ENCODE measurements at regions not wholly inside any gene's neighbourhood (a gene's known extent, or its start where the extent isn't known, plus 50 kb on each side); places are given as distances from the start of the nearest gene placed in this dataset.

- no peaks in the 10 kb centered on the region for H3K4me1 Mint-ChIP-seq (ENCODE audit: low read depth, unreplicated experiment)
- no peaks in the 10 kb centered on the region for H3K9me3 Mint-ChIP-seq (ENCODE audit: unreplicated experiment)
- H3K27me3 Mint-ChIP-seq (ENCODE audit: insufficient read depth, unreplicated experiment), result no peaks in the 10 kb centered on the region
- no peaks in the 10 kb centered on the region for H3K36me3 ChIP-seq (ENCODE audit: control insufficient read depth, insufficient read depth, low read length)
- H3K4me1 ChIP-seq, result no peaks in the 10 kb centered on the region
- no peak for DNase-seq
- BruUV-seq (replicated peaks), result no TSS peak
- no peaks in the 10 kb centered on the region for H3K36me3 Mint-ChIP-seq (ENCODE audit: insufficient read depth, unreplicated experiment)
- CTCF ChIA-PET, result no interaction called here
- no peaks in the 10 kb centered on the region for H3K27me3 ChIP-seq (replicated peaks; ENCODE audit: control insufficient read depth, insufficient read depth, low read length)
- H3K27ac Mint-ChIP-seq (ENCODE audit: unreplicated experiment), result no peak overlapping the region
- TF ChIP-seq, protein P1, sequence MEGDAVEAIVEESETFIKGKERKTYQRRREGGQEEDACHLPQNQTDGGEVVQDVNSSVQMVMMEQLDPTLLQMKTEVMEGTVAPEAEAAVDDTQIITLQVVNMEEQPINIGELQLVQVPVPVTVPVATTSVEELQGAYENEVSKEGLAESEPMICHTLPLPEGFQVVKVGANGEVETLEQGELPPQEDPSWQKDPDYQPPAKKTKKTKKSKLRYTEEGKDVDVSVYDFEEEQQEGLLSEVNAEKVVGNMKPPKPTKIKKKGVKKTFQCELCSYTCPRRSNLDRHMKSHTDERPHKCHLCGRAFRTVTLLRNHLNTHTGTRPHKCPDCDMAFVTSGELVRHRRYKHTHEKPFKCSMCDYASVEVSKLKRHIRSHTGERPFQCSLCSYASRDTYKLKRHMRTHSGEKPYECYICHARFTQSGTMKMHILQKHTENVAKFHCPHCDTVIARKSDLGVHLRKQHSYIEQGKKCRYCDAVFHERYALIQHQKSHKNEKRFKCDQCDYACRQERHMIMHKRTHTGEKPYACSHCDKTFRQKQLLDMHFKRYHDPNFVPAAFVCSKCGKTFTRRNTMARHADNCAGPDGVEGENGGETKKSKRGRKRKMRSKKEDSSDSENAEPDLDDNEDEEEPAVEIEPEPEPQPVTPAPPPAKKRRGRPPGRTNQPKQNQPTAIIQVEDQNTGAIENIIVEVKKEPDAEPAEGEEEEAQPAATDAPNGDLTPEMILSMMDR (IDR thresholded peaks at IDR 0.05; ENCODE audit: insufficient read depth in 1 of 2, low read depth in 1 of 2, low read length in 1 of 2, severe bottlenecking in 1 of 2, unreplicated experiment in 1 of 2), result no peak
- intact Hi-C loops (cut with micrococcal nuclease; ENCODE audit: unreplicated experiment), result no loop called here
- no peaks in the 10 kb centered on the region for H3K9me3 ChIP-seq
- H3K4me3 Mint-ChIP-seq (ENCODE audit: unreplicated experiment), result no peak overlapping the region
- H3K4me3 ChIP-seq (ENCODE audit: low read depth, low read length), result no peak overlapping the region
- POLR2A ChIA-PET, result no interaction called here
Observed at GRCh38 chr5:25094219-25094618, 449.4 kb upstream of the CDH10 start.

- H3K4me1 ChIP-seq, result no peaks in the 10 kb centered on the region
- POLR2A ChIA-PET, result no interaction called here
Observed at GRCh38 chr5:25091921-25092320, 447.1 kb upstream of the CDH10 start.

DNA sequence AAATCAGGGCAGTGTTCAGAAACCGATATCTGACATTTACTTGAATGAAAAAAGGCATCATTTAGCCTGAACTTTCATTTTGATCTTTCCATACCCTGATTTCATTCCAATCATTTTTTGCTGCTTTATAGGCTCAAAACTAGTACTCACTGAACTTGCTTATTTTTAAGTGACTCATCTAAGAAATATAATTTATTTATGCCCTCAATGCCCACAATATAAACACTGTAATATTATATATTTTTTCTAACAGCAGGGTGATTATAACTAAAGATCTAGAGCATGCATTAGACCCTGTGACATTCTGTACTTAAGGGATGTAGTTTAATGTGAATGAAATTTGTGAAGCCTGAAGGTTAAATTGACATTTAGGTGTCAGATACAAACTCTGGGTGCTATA, 446.1 kb upstream of the CDH10 start:
- TF ChIP-seq, protein P1 (IDR thresholded peaks at IDR 0.05; ENCODE audit: insufficient read depth in 1 of 2, low read depth in 1 of 2, low read length in 1 of 2, severe bottlenecking in 1 of 2, unreplicated experiment in 1 of 2), result no peak
- no peak overlapping the region for H3K27ac Mint-ChIP-seq (ENCODE audit: unreplicated experiment)
- H3K27me3 Mint-ChIP-seq (ENCODE audit: insufficient read depth, unreplicated experiment), result no peaks in the 10 kb centered on the region
- ChIA-PET POLR2A (no interaction called here), CTCF (no interaction called here)
- H3K27me3 ChIP-seq (replicated peaks; ENCODE audit: control insufficient read depth, insufficient read depth, low read length), result no peaks in the 10 kb centered on the region
- no peak for DNase-seq
- no peaks in the 10 kb centered on the region for H3K4me1 Mint-ChIP-seq (ENCODE audit: low read depth, unreplicated experiment)
- H3K36me3 Mint-ChIP-seq (ENCODE audit: insufficient read depth, unreplicated experiment), result no peaks in the 10 kb centered on the region
- no peak overlapping the region for H3K4me3 ChIP-seq (ENCODE audit: low read depth, low read length)
- H3K4me3 Mint-ChIP-seq (ENCODE audit: unreplicated experiment), result no peak overlapping the region
- H3K9me3 Mint-ChIP-seq (ENCODE audit: unreplicated experiment), result no peaks in the 10 kb centered on the region
- BruUV-seq (replicated peaks), result no TSS peak
- intact Hi-C loops (cut with micrococcal nuclease; ENCODE audit: unreplicated experiment), result no loop called here
- H3K36me3 ChIP-seq (ENCODE audit: control insufficient read depth, insufficient read depth, low read length), result no peaks in the 10 kb centered on the region
- H3K9me3 ChIP-seq, result no peaks in the 10 kb centered on the region
- H3K4me1 ChIP-seq, result no peaks in the 10 kb centered on the region

More at GRCh38 chr5:25091921-25092320, 447.1 kb upstream of the CDH10 start:
- Mint-ChIP-seq H3K27me3 (ENCODE audit: insufficient read depth, unreplicated experiment) (no peaks in the 10 kb centered on the region), H3K36me3 (ENCODE audit: insufficient read depth, unreplicated experiment) (no peaks in the 10 kb centered on the region), H3K4me3 (ENCODE audit: unreplicated experiment) (no peak overlapping the region), H3K9me3 (ENCODE audit: unreplicated experiment) (no peaks in the 10 kb centered on the region), H3K27ac (ENCODE audit: unreplicated experiment) (no peak overlapping the region), H3K4me1 (ENCODE audit: low read depth, unreplicated experiment) (no peaks in the 10 kb centered on the region)
- Histone ChIP-seq H3K9me3 (no peaks in the 10 kb centered on the region), H3K4me3 (ENCODE audit: low read depth, low read length) (no peak overlapping the region), H3K27me3 (replicated peaks; ENCODE audit: control insufficient read depth, insufficient read depth, low read length) (no peaks in the 10 kb centered on the region), H3K36me3 (ENCODE audit: control insufficient read depth, insufficient read depth, low read length) (no peaks in the 10 kb centered on the region)
- CTCF ChIA-PET, result no interaction called here
- no peak for DNase-seq
- intact Hi-C loops (cut with micrococcal nuclease; ENCODE audit: unreplicated experiment), result no loop called here
- no TSS peak for BruUV-seq (replicated peaks)
- TF ChIP-seq, protein P1 (IDR thresholded peaks at IDR 0.05; ENCODE audit: insufficient read depth in 1 of 2, low read depth in 1 of 2, low read length in 1 of 2, severe bottlenecking in 1 of 2, unreplicated experiment in 1 of 2), result no peak
